Hepatocyte (in vitro differentiated cells): ENCODE measurements at regions not wholly inside any gene's neighbourhood (a gene's known extent, or its start where the extent isn't known, plus 50 kb on each side); places are given as distances from the start of the nearest gene placed in this dataset.

Source experiments
- CTCF ChIP-seq: fragments of 200-600 bp; sonication (generic); IDR thresholded peaks from 2 replicates; pipeline ENCODE4 v1.5.1; 2016; ENCODE audit warnings: antibody characterized with exemption, mild to moderate bottlenecking; ENCODE audit not compliant: poor library complexity
- EZH2 ChIP-seq: fragments of 200-600 bp; sonication (generic); IDR thresholded peaks from 2 replicates; pipeline ENCODE4 v1.6.1; 2016; ENCODE audit warnings: antibody characterized with exemption, mild to moderate bottlenecking, borderline replicate concordance

- TF ChIP-seq CTCF (no peak), EZH2 (no peak)
Measured at GRCh38 chr11:134482865-134483264, 70.8 kb upstream of the B3GAT1 start.
